GM18873 (cell line): ENCODE measurements at regions not wholly inside any gene's neighbourhood (a gene's known extent, or its start where the extent isn't known, plus 50 kb on each side); places are given as distances from the start of the nearest gene placed in this dataset.
"Not testable (repeated sequence)": the region's sequence is repeated elsewhere in the genome, so short reads cannot be mapped to it uniquely, and the experiment has no call there.

Experiments
- ATAC-seq: cut with Tn5 transposase; IDR thresholded peaks from one replicate; pipeline ENCODE4 v1.9.1; 2021; ENCODE audit warnings: mild to moderate bottlenecking, moderate library complexity, moderate number of reproducible peaks; ENCODE audit not compliant: unreplicated experiment, low FRiP score

DNA sequence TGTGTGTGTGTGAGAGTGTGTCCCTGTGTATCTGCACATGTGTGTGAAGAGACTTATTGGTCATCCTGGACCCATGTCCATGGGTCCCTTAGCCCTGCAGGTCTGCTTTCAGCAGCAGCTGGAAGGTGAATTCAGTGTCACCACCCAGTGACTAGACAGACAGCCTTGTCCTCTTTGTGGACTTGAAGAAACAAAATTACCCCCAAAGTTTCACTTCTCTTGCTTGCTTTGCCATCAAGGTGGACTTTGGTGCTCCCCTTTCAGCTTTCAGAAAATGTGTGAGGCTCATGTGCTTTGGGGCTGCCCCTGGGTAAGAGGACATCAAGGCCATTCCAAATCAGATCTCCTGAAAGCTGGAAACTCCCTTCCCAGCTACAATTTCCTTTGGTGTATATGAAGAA is 1063.8 kb downstream of the BCL11B start:
- no peak for ATAC-seq

DNA sequence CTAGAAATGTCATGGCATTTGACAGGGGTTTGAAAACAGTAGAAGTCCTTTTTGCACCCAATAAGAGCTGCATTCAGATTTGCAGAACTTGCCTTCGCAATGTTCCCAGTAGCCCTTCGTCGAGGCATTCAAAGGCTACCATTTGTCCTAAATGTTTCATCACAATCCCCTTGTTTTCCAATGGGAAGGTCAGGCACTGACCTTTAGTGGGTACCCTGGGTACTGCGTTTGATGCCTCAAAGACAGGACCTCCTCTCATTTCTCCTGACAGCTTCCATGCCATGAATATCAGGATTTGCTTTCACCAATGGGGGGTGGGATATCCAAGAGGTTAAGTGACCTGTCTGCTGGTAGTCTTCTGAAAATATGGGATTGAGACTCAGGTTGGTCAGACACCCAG is 1063.1 kb downstream of the BCL11B start:
- no peak for ATAC-seq

DNA sequence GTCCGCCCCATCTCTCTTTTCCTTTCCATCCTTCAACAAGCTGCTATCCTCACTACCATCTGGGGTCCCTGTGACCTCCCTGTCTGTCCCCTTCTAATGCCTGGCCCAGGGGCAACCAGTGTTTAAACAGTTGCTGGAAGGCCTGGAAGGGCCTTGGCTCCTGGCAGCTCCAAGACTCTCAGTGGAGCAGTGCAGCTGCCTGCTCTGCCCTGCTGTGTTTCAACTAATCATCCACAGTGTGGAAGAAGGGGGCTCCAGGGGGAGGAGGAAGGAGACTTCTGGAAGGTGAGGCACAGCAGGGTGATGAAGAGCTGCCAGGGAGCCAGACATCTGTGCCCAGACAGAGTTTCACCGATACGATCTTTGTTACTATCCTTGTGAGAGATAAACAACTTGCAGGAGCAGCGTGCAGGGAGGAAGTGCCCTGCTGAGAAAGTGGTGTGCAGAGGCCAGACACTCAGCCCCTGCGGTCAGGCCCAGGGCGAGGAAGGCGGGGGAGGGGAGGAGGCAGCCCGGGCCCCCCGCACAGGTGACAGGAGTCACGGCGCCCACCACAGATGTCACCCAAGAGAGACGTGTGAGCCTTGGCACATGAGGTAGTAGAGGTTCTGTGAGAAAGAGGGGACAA is 1061.8 kb downstream of the BCL11B start:
- ATAC-seq, result no peak

DNA sequence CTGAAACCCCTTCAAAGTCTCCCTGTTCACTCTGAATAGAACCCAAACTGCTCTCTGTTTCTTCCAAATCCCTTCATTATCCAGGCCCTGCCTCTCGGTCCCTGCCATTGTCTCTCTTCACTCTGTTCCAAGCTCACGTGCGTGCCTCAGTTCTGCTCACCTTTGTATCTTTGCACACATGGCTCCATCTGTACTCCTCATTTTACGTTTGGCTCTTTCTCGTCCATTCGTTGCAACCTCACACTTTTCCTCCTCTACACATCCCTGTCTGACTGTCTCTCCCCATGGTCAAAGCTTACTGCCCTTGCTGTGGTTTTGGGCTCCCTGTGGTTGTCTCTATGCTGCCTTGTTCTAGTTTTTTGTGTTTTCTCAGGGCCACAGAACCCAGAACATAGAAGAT is 1054.5 kb downstream of the BCL11B start:
- ATAC-seq, result no peak

DNA sequence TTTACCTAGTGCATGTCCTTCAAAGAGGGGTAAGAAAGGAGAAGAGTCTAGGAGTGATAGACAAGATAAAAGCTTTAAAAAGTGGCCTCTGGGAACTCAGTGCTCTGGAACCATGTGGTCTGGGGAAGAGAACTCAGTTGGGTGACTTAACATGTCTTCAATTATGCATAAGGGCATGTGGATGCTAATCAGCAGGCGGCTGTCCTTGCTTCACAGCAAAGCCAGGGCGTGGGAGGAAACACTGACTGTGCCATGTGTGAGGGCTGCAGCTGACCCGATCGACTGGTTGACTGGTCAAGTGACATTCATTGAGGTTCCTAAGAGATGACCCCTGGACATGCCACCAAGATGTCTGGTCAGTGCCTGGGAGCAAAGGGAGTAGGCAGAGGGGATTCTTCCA is 1053.8 kb downstream of the BCL11B start:
- no peak for ATAC-seq

DNA sequence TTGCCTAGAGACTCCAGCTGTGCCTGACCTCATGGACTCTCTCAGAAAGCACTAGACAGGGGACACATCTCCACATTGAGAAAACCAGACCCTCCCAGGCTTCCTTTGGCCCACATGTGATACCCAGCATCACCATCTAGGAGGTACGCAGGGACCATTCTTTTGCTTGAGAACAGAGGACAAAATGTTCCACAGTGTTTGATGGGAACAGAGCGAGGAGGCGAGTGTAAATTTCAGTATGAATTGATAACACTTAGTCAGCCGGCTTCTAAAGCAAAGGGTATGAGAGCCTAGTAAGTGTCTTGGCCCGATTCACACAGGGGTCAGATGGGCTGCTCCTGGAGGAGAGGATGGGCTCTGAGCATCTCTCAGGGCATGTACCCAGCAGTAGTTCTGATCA is 1052.4 kb downstream of the BCL11B start:
- ATAC-seq, result no peak

DNA sequence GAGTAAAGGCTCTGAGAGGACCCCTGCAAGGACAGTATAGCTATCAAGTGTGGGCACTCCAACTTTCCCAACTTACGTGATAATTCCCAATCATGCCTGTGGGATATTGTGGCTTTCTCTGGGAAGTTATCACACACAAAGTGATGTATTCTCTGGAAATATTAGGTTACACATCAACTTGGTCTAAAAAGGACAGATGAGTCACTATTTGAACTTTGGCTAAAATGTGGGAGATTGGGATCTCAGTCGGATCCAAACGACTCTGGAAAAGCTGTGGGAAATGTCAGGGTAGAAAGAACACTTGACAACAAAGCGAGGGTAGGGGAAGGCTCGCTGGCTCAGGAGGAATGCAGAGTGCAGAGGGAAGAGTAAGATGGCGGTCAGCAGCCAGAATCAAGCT is 1048.9 kb downstream of the BCL11B start:
- no peak for ATAC-seq

DNA sequence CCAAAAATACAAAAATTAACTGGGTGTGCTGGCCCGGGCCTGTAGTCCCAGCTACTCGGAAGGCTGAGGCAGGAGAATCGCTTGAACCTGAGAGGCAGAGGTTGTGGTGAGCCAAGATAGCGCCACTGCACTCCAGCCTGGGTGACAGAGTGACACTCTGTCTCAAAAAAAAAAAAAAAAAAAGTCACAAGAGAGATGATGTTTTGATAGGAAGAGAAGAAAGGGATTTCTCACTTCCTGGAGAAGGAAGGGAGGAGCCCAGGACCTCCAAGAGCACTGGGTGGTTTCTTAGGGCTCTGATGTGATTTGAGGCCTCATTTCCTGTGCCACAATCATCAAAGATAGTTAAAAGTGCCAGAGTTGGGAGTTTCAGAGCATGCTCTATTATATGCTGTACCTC is 1048.3 kb downstream of the BCL11B start:
- not testable (repeated sequence) for ATAC-seq

DNA sequence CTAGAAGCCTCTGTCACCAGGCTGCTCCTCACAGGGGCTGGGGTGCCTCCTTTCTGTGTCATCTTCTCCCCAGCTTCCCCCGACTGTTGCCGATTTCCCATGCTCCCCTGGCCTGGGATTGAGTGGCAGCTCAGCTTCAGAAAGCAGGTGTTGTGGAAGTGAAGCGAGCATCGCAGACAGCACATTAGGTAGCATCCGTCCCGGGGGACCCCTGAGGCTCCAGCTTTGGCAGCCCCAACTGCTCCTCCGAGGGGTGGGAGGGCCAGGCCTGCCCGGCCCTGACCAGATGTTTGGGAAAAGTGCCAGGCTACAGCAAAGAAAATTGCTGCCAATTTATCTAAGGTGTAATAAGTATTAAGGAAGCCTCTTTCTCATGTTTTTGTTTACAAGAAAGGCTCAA is 1045.6 kb downstream of the BCL11B start:
- no peak for ATAC-seq

DNA sequence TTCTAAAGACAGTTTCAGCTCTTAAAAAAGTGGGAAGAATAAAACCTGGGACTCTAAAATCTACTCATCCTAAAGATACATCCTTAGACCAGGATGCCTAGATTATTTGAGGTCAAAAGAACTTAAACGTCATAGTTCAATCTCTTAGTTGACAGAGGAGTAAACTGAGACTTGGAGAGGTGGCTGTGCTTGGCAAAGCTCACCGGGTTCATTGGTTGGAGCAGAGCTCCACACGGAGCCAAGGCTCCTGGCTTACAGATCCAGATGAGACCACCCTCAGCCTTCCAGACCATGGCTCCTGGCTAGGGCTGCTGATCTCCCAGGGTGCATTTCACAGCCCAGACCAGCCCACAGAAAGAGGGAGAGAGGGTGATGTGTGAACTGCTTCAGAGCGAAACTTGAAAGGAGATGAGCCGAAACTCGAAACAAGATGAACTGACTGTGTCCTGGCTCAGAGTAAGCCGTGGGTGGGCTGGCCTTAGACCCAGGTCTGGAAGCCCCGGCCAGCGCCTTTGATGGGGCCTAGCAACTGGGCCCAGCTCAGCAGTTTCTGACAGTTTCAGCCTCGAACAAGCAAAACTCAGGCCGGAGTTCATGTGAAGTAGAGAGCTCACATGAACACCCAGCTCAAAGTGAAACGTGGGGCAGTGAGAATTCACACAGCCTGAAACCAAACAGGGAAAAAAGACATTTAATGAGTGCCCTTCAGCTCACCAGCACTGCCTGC is 1044.8 kb downstream of the BCL11B start:
- ATAC-seq, result no peak

DNA sequence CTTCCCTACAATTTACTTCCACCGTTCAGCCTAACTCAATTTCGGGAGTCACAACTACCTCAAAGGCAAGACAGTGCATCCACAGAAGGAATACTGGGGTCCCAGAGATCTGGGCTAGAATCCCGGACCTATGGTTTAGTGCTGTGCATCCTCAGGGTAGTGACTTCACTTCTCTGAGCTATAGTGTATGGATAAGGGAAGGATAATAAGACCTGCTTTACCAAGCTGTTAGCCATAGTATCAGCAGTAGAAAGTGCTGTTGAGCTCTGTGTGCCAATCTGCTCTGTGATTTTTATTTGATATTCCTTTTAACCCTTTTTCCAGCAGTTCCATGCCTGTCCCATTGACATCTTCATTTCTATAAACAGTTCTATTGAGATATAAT is 1044.3 kb downstream of the BCL11B start:
- no peak for ATAC-seq

DNA sequence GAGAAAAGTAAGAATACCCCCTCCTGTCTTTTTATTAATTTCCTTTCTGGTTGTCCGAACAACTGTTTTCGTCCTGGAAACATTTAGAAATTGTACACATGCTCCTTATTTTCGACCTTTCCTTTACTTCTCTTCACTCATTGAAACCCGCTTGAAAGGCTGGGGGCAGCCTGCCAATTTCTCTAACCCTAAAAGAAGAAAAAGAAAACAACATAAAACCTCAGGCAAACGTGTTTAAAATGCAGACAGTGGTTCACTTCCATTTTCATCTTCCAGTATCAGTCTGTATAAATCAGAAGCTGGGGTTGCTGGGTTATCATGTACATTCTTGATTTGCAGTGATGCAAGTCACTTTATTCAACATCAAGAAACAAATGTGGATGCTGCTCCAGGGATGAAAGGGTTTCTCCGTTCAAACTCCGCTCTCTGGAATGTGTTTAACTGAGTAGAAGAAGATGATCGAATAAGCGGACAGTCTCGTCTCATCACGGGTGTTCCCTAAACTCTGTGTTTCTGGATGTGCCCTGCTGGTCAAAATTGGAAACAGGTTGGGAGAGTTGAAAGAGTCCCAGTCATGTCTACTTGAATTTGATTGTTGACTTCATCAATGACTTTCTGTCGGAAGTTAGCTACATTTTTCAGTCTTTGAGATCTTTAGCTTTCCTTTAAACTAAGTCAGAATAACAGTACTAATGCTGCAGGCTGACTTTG is 1042.2 kb downstream of the BCL11B start:
- no peak for ATAC-seq

DNA sequence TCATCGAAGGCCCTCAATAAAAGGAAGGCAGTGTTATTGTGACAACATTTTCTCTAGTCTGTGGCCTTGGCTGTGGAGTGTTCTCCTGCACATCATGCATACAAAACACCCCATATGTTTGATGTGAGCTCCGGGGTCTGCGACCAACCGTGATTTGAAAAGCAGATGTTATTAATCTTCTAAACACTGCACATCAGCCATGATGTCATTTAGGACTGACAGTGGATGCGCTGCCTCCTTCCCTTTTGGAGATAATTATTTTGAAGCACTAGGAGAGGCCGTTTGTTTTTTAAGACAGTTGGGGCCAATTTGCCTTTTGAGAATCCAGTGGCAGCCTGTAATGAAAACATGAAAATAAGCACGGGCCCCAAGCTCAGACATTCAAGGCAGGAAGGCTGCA is 1041.6 kb downstream of the BCL11B start:
- no peak for ATAC-seq

DNA sequence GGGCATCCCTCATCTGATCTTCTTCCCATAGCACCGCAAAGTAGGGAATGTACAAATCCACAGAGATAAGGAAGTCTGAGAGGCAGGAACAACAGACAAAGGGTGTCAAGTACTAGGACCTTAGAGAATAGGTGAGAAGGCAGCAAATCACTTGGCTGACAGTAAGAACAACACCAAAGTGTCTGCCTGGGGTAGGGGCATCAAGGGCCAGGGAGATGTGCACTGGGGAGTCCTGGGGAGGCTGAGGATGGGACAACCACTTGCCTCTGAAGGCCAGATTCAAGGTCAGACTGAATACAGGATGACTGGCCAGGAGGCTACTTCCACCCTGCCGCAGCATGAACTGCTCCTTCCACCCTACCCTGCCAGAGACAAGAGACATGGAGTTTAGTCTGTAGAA is 1040.8 kb downstream of the BCL11B start:
- ATAC-seq, result no peak

DNA sequence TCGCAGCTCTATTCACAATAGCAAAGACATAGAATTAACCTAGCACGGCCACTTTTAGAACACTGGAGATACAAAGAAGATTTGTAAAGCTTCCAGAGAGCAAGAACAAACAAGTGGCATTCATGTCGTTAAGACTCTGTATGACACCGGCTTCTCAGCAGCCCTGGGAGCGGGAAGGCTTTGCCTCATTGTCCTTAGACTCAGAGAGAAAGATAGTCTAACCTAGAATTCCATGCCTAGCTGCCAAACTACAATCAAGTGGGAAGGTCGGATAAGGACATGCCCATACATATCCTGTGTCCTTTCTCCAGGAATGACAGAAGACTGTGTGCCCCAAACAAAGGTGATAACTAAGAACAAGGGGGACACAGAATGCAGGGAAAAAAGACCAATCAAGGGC is 1038.3 kb downstream of the BCL11B start:
- ATAC-seq, result no peak

DNA sequence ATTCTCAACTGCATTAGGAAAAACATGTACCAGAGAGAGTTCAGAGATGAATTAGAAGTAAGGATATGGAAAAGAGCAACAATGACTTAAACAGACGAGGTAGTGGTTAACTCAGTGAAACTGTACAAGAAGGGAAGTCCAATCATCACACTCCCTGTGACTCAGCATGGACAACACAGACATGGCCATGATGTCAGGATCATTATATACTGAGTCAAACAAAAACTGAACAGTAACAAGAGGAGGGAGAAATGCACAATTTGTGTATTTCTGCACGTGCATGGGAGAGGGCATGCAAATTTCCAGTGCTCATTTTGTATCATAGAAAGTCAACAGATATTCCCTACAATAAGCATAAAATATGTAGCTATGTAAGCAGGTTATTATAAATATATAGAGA is 1037.8 kb downstream of the BCL11B start:
- ATAC-seq, result no peak

DNA sequence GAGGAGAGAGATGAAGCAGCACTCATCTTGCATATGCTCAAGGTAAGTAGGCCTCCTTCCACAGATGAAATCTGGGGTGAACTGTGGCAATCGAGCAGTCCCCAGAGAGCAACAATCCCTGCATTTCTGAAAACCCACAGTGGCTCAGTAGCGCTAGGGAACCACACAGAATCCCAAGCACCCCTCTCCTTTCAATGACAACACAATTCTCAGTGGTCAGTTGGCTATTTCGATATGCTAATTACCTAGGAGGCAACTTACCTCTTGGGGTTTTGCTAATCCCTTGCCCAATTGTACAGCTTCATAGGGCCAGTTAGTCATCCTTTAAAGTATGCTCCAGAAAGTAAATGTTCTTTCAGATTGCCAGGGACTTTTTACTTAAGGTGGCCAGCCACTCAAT is 1035.7 kb downstream of the BCL11B start:
- ATAC-seq, result no peak

DNA sequence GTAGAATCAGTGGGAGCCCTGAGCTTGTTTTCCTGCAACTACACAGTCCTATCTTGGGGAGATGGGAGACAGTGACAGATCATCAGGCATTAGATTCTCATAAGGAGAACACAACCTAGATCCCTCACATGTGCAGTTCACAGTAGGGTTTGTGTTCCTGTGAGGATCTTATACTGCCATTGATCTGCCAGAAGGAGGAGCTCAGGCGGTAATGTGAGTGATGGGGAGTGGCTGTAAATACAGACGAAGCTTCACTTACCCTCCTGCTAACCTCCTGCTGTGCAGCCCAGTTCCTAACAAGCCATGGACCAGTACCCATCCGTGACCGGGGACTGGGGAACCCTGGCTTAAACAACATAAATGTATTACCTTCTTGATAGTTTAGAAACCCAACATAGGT is 1034.1 kb downstream of the BCL11B start:
- ATAC-seq, result no peak

DNA sequence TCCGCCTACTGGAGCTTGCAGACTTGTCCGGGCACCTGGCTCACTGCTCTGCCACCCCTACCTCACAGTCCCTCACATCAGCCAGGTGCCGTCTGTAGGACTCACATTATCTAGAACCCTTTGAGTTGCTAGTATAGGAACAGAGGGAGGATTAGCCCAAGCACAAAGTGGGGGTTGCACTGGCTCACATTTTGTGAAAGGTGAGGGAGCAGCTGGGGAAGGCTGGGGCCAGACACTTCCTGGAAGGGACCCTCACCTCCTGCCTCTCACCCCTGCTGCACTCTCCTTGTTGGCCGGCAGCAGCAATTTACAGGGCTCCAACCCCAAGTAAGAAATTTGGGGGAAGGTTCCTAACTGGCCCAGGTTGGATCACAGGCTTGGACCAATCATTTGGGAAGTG is 1031.6 kb downstream of the BCL11B start:
- no peak for ATAC-seq

DNA sequence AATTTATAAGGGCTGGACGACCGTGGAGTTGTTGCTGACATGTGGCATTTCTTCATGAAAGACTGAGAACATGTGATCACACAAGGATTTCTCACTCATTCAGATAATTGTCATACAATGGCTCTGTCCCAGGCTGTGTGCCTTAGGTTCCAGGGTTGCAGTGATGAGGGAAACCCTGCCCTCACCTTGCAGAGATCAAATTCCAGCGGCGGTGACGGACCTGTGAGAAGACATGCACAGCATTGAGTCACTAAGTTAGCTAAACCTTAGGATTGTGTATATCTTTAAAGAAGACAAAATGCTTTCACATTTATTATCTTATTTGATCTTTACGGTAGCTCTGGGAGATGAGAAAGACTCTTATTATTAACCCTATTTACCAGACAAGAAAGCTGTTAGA is 1029.1 kb downstream of the BCL11B start:
- no peak for ATAC-seq

DNA sequence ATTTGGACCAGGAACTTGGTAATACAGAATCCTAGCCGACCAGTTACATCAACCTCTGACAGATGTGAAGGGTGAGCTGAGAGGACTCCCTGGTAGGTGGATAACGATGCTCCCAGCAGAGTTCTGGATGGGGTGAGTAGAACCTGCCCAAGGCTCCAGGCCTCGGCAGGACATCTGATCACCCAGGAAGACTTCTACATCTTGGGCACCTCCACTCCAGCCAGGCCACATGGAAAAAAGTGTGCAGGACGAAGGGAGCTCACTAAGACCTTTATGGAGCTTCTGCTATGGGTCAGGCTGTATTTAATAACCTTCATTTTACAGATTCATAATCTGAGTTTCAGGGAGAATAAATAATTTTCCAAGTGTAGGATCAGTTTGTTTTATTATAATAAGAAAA is 1028.7 kb downstream of the BCL11B start:
- no peak for ATAC-seq
